GM23338 (cell line): ENCODE measurements at regions not wholly inside any gene's neighbourhood (a gene's known extent, or its start where the extent isn't known, plus 50 kb on each side); places are given as distances from the start of the nearest gene placed in this dataset.

Source experiments
- ATAC-seq: fragments of 200-7000 bp; cut with Tn5 transposase; 3 replicates; pipeline ENCODE4 v1.9.1; 2020
- DNase-seq: peaks from one replicate; pipeline ENCODE4 v3.0.0-alpha.2; 2015; ENCODE audit warnings: low spot score
- H2AFZ ChIP-seq: fragments of 200-600 bp; sonication (generic); 2 replicates; pipeline ENCODE4 v1.8.0; 2016; ENCODE audit warnings: antibody characterized with exemption, mild to moderate bottlenecking, moderate library complexity
- H3F3A ChIP-seq: fragments of 200-600 bp; sonication (generic); replicated peaks from 2 replicates; pipeline ENCODE4 v1.8.0; 2017; ENCODE audit warnings: antibody characterized with exemption, mixed run types, low read depth
- H3K27ac ChIP-seq: fragments of 200-600 bp; sonication (generic); 2 replicates; pipeline ENCODE4 v1.6.1; 2016; ENCODE audit warnings: low read depth
- H3K27me3 ChIP-seq: fragments of 200-600 bp; sonication (generic); 2 replicates; pipeline ENCODE4 v1.8.0; 2016; ENCODE audit warnings: mild to moderate bottlenecking, mixed run types, moderate library complexity; ENCODE audit not compliant: insufficient read depth
- H3K36me3 ChIP-seq: fragments of 200-600 bp; sonication (generic); 2 replicates; pipeline ENCODE4 v1.8.0; 2016; ENCODE audit warnings: mild to moderate bottlenecking; ENCODE audit not compliant: insufficient read depth
- H3K4me1 ChIP-seq: fragments of 200-600 bp; sonication (generic); 2 replicates; pipeline ENCODE4 v1.8.0; 2016; ENCODE audit warnings: mild to moderate bottlenecking, moderate library complexity; ENCODE audit not compliant: insufficient read depth
- H3K4me2 ChIP-seq: fragments of 200-600 bp; sonication (generic); 2 replicates; pipeline ENCODE4 v1.7.1; 2017; ENCODE audit warnings: mixed run types
- H3K4me3 ChIP-seq: fragments of 200-600 bp; sonication (generic); 2 replicates; pipeline ENCODE4 v1.6.1; 2016; ENCODE audit warnings: mixed run types
- H3K79me2 ChIP-seq: fragments of 200-600 bp; sonication (generic); replicated peaks from 2 replicates; pipeline ENCODE4 v1.8.0; 2017; ENCODE audit warnings: mild to moderate bottlenecking; ENCODE audit not compliant: insufficient read depth
- H3K9me2 ChIP-seq: fragments of 200-600 bp; sonication (generic); 2 replicates; pipeline ENCODE4 v1.8.0; 2017; ENCODE audit not compliant: insufficient read depth
- H4K20me1 ChIP-seq: fragments of 200-600 bp; sonication (generic); replicated peaks from 2 replicates; pipeline ENCODE4 v1.8.0; 2017; ENCODE audit warnings: mild to moderate bottlenecking; ENCODE audit not compliant: insufficient read depth
- H3K27ac Mint-ChIP-seq: 2 replicates; pipeline ENCODE4 v1.8.0; 2020; ENCODE audit warnings: inconsistent platforms, mild to moderate bottlenecking, moderate library complexity, mixed read lengths
- H3K27me3 Mint-ChIP-seq: 3 replicates; pipeline ENCODE4 v1.8.0; 2022; ENCODE audit warnings: low read depth, mild to moderate bottlenecking, moderate library complexity, mixed read lengths, inconsistent platforms; ENCODE audit not compliant: insufficient read depth, poor library complexity
- H3K36me3 Mint-ChIP-seq: 3 replicates; pipeline ENCODE4 v1.8.0; 2021; ENCODE audit warnings: low read depth, mild to moderate bottlenecking, inconsistent platforms, moderate library complexity, mixed read lengths
- H3K4me1 Mint-ChIP-seq: 3 replicates; pipeline ENCODE4 v1.8.0; 2020; ENCODE audit warnings: mild to moderate bottlenecking, inconsistent platforms, mixed read lengths
- H3K4me3 Mint-ChIP-seq: 3 replicates; pipeline ENCODE4 v1.8.0; 2021; ENCODE audit warnings: moderate library complexity, mild to moderate bottlenecking, inconsistent platforms, mixed read lengths
- H3K9me3 Mint-ChIP-seq: 3 replicates; pipeline ENCODE4 v1.8.0; 2020; ENCODE audit warnings: moderate library complexity, mild to moderate bottlenecking, inconsistent platforms, mixed read lengths
- CREB1 ChIP-seq: fragments of 250-450 bp; sonication (Bioruptor Pico); IDR thresholded peaks from 2 replicates; pipeline ENCODE4 v1.5.0; 2020; ENCODE audit warnings: low read depth, mild to moderate bottlenecking, moderate library complexity
- CTCF ChIP-seq, 2 experiments: fragments of 200-600 bp in 1 of 2; sonication (generic) in 1 of 2; conservative IDR thresholded peaks; 2 replicates each; pipeline versions ENCODE4 v1.5.1 to v1.6.1; 2016 to 2017; ENCODE audit warnings: antibody characterized with exemption in 2 of 2, low read depth in 2 of 2, mild to moderate bottlenecking in 2 of 2, moderate library complexity in 1 of 2
- ETS1 ChIP-seq: IDR thresholded peaks from 2 replicates; pipeline ENCODE4 v1.6.1; 2016; ENCODE audit warnings: antibody characterized with exemption
- EZH2 ChIP-seq: fragments of 200-600 bp; sonication (generic); IDR thresholded peaks from one replicate; pipeline ENCODE4 v1.8.0; 2017; ENCODE audit warnings: antibody characterized with exemption, mild to moderate bottlenecking, low read depth; ENCODE audit not compliant: unreplicated experiment
- EZH2phosphoT487 ChIP-seq: fragments of 200-600 bp; sonication (generic); IDR thresholded peaks from one replicate; pipeline ENCODE4 v1.8.1; 2018; ENCODE audit warnings: antibody characterized with exemption; ENCODE audit not compliant: unreplicated experiment
- JUNB ChIP-seq: IDR thresholded peaks from one replicate; pipeline ENCODE4 v1.6.1; 2016; ENCODE audit warnings: antibody characterized with exemption; ENCODE audit not compliant: unreplicated experiment
- NANOG ChIP-seq: IDR thresholded peaks from 2 replicates; pipeline ENCODE4 v1.6.1; 2016; ENCODE audit warnings: antibody characterized with exemption, borderline replicate concordance
- POLR2AphosphoS5 ChIP-seq: IDR thresholded peaks from 2 replicates; pipeline ENCODE4 v1.6.1; 2016; ENCODE audit warnings: antibody characterized with exemption, low read depth
- REST ChIP-seq: IDR thresholded peaks from one replicate; pipeline ENCODE4 v1.6.1; 2018; ENCODE audit warnings: antibody characterized with exemption; ENCODE audit not compliant: unreplicated experiment
- STAT1 ChIP-seq: IDR thresholded peaks from one replicate; pipeline ENCODE4 v1.6.1; 2016; ENCODE audit warnings: antibody characterized with exemption; ENCODE audit not compliant: unreplicated experiment
- ZNF114 ChIP-seq: fragments of 250-450 bp; sonication (Bioruptor Pico); IDR thresholded peaks from 2 replicates; pipeline ENCODE4 v1.5.0; 2020; ENCODE audit warnings: mild to moderate bottlenecking, moderate library complexity
- ZNF331 ChIP-seq: fragments of 250-450 bp; sonication (Bioruptor Pico); IDR thresholded peaks from 2 replicates; pipeline ENCODE4 v1.5.0; 2020; ENCODE audit warnings: low read depth, mild to moderate bottlenecking, moderate library complexity
- TF ChIP-seq, protein P1 (sequence below): fragments of 250-450 bp; sonication (Bioruptor Pico); IDR thresholded peaks from 2 replicates; pipeline ENCODE4 v1.5.0; 2020; ENCODE audit warnings: mild to moderate bottlenecking, moderate library complexity

DNA sequence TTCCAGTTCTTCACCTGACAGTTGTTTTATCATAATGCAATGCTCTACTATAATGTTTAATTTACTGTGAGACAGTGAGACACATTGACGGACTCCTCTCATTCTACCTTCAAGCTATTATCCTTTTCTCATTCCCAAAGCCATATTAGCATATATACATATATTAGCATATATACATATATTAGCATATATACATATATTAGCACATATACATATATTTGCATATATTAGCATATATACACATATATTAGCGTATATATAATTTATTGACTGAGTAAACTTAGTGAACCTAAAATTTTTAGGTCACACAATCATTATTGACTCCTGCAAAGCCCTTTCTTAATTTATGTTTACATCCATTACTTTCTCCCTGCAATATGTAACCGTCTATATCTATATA, 555.0 kb upstream of the ADGRB3 start:
- no peak overlapping the region for H3K27ac ChIP-seq
- Mint-ChIP-seq H3K27ac (no peak overlapping the region), H3K9me3 (peaks cover 9% of the 10 kb centered on the region), H3K4me3 (no peak overlapping the region), H3K27me3 (no peaks in the 10 kb centered on the region), H3K36me3 (peaks cover 7% of the 10 kb centered on the region; the same call in 2 of the 3 replicates), H3K4me1 (peaks cover 15% of the 10 kb centered on the region)
- no peak for TF ChIP-seq EZH2
- TF ChIP-seq ZNF331 (CRISPR knock-in tag) = no peak
- no peak for TF ChIP-seq CTCF (conservative IDR thresholded peaks at IDR 0.05; ENCODE audit: low read depth in 2 of 2)
- TF ChIP-seq ETS1 = no peak
- TF ChIP-seq CREB1 (CRISPR knock-in tag) = no peak
- no peak for TF ChIP-seq REST
- TF ChIP-seq NANOG = no peak
- TF ChIP-seq EZH2phosphoT487 = no peak
- TF ChIP-seq, protein P1, sequence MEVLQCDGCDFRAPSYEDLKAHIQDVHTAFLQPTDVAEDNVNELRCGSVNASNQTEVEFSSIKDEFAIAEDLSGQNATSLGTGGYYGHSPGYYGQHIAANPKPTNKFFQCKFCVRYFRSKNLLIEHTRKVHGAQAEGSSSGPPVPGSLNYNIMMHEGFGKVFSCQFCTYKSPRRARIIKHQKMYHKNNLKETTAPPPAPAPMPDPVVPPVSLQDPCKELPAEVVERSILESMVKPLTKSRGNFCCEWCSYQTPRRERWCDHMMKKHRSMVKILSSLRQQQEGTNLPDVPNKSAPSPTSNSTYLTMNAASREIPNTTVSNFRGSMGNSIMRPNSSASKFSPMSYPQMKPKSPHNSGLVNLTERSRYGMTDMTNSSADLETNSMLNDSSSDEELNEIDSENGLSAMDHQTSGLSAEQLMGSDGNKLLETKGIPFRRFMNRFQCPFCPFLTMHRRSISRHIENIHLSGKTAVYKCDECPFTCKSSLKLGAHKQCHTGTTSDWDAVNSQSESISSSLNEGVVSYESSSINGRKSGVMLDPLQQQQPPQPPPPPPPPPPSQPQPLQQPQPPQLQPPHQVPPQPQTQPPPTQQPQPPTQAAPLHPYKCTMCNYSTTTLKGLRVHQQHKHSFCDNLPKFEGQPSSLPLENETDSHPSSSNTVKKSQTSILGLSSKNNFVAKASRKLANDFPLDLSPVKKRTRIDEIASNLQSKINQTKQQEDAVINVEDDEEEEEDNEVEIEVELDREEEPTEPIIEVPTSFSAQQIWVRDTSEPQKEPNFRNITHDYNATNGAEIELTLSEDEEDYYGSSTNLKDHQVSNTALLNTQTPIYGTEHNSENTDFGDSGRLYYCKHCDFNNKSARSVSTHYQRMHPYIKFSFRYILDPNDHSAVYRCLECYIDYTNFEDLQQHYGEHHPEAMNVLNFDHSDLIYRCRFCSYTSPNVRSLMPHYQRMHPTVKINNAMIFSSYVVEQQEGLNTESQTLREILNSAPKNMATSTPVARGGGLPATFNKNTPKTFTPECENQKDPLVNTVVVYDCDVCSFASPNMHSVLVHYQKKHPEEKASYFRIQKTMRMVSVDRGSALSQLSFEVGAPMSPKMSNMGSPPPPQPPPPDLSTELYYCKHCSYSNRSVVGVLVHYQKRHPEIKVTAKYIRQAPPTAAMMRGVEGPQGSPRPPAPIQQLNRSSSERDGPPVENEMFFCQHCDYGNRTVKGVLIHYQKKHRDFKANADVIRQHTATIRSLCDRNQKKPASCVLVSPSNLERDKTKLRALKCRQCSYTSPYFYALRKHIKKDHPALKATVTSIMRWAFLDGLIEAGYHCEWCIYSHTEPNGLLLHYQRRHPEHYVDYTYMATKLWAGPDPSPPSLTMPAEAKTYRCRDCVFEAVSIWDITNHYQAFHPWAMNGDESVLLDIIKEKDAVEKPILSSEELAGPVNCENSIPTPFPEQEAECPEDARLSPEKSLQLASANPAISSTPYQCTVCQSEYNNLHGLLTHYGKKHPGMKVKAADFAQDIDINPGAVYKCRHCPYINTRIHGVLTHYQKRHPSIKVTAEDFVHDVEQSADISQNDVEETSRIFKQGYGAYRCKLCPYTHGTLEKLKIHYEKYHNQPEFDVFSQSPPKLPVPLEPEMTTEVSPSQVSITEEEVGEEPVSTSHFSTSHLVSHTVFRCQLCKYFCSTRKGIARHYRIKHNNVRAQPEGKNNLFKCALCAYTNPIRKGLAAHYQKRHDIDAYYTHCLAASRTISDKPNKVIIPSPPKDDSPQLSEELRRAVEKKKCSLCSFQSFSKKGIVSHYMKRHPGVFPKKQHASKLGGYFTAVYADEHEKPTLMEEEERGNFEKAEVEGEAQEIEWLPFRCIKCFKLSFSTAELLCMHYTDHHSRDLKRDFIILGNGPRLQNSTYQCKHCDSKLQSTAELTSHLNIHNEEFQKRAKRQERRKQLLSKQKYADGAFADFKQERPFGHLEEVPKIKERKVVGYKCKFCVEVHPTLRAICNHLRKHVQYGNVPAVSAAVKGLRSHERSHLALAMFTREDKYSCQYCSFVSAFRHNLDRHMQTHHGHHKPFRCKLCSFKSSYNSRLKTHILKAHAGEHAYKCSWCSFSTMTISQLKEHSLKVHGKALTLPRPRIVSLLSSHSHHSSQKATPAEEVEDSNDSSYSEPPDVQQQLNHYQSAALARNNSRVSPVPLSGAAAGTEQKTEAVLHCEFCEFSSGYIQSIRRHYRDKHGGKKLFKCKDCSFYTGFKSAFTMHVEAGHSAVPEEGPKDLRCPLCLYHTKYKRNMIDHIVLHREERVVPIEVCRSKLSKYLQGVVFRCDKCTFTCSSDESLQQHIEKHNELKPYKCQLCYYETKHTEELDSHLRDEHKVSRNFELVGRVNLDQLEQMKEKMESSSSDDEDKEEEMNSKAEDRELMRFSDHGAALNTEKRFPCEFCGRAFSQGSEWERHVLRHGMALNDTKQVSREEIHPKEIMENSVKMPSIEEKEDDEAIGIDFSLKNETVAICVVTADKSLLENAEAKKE (CRISPR knock-in tag) = no peak
- no peak for TF ChIP-seq JUNB
- TF ChIP-seq POLR2AphosphoS5 = no peak
- TF ChIP-seq ZNF114 (CRISPR knock-in tag) = no peak
- no peak for TF ChIP-seq STAT1
- peaks cover 11% of the 10 kb centered on the region for H3K4me1 ChIP-seq
- ATAC-seq = no peak
- no peak overlapping the region for H3K4me2 ChIP-seq
- H3K79me2 ChIP-seq = no peaks in the 10 kb centered on the region
- H3K36me3 ChIP-seq = peaks cover 3% of the 10 kb centered on the region; the same call in 1 of the 2 replicates
- H3K27me3 ChIP-seq = no peaks in the 10 kb centered on the region
- no peaks in the 10 kb centered on the region for H3F3A ChIP-seq
- H4K20me1 ChIP-seq = no peaks in the 10 kb centered on the region
- no peak overlapping the region for H3K4me3 ChIP-seq
- no peak overlapping the region for H2AFZ ChIP-seq
- DNase-seq = no peak
- peaks cover 4% of the 10 kb centered on the region; the same call in 1 of the 2 replicates for H3K9me2 ChIP-seq
